WI38 (cell line): ENCODE measurements at regions not wholly inside any gene's neighbourhood (a gene's known extent, or its start where the extent isn't known, plus 50 kb on each side); places are given as distances from the start of the nearest gene placed in this dataset.

Experiments
- H3K4me3 ChIP-seq: 2 replicates; pipeline ENCODE4 v1.5.1; 2011; ENCODE audit warnings: low read depth, mild to moderate bottlenecking, control low read depth, low read length
- TF ChIP-seq, protein P1 (sequence below): IDR thresholded peaks from 2 replicates; pipeline ENCODE4 v1.5.1; 2012; ENCODE audit warnings: low read depth, mild to moderate bottlenecking, control low read depth, low read length

DNA sequence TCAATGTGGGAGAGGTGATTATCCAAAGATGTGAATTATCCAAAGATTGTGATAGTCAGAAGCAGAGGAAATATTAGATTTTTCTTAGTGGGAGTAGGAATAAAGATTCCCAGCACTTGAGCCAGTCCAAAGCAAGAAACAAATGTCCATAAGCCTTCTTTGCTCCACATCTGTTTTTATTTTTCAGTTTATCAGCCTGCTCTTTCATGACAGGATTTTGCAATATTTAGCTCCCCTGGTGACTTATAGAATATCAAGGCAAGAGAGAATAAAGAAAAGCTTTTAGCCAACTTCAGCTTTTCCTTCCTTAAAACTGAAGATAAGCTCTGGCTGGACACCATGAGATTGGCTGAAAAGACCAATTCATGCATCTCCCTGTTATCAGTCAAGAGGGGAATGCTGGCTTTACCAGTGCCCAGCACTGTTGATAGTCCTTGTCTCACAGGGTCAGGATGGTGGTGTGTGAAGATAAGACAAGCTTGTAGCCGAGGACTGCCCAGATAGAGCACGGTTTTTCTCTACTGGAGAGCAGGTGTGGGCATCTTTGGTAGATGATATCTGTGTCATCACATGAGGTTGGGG is 706.5 kb downstream of the KCNJ2 start:
- no peak overlapping the region for H3K4me3 ChIP-seq

DNA sequence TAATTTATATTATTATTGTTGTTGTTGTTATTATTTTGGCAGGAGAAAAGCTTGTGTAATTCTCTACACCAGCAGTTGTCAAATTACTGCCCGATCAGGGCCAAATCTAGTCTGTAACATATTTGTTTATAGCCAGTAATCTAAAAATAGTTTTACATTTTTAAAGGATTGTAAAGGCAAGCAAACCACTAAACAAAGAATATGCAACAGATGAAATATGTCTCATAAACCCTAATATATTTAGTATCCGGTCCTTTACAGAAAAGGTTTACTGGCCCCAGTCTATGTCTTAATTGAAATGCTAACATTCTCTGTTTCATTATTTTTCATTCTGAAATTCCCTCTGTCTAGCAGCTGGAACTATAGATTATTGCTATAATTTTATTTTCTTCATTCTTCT is 709.5 kb downstream of the KCNJ2 start:
- no peak overlapping the region for H3K4me3 ChIP-seq
- TF ChIP-seq, protein P1, sequence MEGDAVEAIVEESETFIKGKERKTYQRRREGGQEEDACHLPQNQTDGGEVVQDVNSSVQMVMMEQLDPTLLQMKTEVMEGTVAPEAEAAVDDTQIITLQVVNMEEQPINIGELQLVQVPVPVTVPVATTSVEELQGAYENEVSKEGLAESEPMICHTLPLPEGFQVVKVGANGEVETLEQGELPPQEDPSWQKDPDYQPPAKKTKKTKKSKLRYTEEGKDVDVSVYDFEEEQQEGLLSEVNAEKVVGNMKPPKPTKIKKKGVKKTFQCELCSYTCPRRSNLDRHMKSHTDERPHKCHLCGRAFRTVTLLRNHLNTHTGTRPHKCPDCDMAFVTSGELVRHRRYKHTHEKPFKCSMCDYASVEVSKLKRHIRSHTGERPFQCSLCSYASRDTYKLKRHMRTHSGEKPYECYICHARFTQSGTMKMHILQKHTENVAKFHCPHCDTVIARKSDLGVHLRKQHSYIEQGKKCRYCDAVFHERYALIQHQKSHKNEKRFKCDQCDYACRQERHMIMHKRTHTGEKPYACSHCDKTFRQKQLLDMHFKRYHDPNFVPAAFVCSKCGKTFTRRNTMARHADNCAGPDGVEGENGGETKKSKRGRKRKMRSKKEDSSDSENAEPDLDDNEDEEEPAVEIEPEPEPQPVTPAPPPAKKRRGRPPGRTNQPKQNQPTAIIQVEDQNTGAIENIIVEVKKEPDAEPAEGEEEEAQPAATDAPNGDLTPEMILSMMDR: no peak

More for the DNA sequence above, 706.5 kb downstream of the KCNJ2 start:
- TF ChIP-seq, protein P1: no peak

DNA sequence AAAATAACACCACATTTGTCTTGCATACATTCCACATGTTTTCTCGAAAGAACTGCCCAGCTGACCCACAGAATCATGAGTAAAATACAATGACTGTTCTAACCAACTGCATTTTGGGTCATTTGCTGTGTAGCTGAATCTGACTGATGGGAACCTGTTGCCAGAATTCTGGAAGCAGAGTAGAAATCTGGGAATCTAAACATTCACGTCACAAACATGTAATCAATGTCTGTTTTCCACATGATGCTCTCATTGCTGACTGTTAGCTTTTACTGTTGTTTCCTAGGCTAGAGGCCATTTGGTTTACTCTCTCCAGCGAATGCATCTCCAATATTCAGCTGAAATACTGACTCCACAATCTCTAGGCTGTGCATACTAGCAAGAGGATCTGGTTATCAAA is 710.1 kb downstream of the KCNJ2 start:
- no peak overlapping the region for H3K4me3 ChIP-seq
- TF ChIP-seq, protein P1: no peak

DNA sequence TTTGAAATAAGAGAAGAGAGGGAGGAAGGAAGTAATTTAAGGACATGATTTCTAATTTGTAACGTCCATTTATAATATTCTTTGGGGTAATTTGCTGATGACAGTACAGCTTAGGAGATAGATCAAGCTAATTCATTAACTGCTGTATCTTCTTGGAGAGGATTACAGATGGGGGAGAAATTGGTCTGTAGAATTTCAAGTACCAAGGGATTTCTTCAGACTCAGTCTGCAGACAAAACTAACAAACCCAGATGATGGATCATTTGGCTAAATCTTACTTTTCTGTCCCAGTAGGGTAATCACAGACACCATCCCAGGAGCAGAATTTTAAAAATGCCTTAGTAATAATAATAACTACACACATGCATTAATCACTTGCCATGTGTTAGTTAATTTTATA is 711.8 kb downstream of the KCNJ2 start:
- H3K4me3 ChIP-seq: no peak overlapping the region
- TF ChIP-seq, protein P1: no peak

DNA sequence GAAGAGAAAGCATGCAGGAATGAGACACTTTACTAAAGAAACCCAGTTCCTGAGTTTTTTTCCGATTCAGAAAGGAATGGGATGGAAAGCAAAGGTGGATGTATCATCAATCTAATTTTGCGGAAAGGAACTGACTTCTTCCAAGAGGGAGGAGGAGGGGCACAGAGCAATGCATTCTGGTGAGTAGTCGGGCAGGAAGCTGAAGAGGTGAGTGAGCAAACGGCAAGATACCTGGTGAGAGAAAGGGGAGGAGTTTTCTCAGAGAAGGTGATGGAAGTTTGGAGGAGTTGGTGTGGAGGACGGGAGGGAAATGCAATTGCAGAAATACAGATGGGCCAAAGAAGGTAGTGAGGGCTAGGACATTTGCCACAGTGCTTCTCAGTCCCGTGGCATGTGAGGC is 713.2 kb downstream of the KCNJ2 start:
- TF ChIP-seq, protein P1: no peak
- no peak overlapping the region for H3K4me3 ChIP-seq

DNA sequence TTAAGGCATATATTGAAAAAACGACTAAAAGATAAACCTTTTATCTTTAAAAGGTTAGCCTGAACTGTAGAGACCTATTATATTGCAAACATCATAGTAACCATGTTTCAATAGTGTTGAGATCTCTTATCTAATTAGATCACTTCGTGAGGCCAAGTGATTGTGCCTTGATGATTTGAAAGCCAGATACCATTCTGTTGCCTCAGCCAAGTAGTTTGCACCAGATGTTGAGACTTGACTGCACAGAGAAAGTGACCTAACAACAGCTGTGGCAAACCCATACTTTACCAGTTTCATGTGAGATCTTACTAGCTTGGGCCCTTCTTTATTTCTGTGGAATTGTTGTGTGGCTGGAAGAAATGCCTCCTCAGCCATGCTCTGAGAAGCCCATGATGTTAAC is 717.3 kb downstream of the KCNJ2 start:
- TF ChIP-seq, protein P1: no peak
- no peak overlapping the region for H3K4me3 ChIP-seq

DNA sequence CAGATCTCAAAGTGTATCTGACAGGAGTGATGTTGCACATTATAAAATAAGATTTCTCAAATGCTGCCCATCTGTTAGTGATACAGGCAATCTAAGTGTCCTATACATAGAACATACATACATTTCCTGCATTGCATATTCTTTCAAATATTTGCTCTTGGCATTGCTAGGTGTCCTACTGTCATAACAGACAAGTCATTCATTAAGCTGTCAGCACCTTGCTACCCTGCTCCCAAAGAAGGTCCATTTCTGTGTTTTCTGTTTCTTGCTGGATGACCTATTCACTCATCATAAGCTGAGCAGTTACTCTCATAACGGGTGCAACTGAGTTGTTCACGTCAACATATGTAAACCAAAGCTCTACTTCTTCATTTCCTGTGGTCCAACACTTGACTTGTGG is 719.0 kb downstream of the KCNJ2 start:
- no peak overlapping the region for H3K4me3 ChIP-seq
- TF ChIP-seq, protein P1: no peak
